HG03432 (cell line): ENCODE measurements at regions not wholly inside any gene's neighbourhood (a gene's known extent, or its start where the extent isn't known, plus 50 kb on each side); places are given as distances from the start of the nearest gene placed in this dataset.

ENCODE experiments used
- ATAC-seq: cut with Tn5 transposase; IDR thresholded peaks from one replicate; pipeline ENCODE4 v1.9.1; 2021; ENCODE audit warnings: mild to moderate bottlenecking, moderate library complexity; ENCODE audit not compliant: unreplicated experiment

DNA sequence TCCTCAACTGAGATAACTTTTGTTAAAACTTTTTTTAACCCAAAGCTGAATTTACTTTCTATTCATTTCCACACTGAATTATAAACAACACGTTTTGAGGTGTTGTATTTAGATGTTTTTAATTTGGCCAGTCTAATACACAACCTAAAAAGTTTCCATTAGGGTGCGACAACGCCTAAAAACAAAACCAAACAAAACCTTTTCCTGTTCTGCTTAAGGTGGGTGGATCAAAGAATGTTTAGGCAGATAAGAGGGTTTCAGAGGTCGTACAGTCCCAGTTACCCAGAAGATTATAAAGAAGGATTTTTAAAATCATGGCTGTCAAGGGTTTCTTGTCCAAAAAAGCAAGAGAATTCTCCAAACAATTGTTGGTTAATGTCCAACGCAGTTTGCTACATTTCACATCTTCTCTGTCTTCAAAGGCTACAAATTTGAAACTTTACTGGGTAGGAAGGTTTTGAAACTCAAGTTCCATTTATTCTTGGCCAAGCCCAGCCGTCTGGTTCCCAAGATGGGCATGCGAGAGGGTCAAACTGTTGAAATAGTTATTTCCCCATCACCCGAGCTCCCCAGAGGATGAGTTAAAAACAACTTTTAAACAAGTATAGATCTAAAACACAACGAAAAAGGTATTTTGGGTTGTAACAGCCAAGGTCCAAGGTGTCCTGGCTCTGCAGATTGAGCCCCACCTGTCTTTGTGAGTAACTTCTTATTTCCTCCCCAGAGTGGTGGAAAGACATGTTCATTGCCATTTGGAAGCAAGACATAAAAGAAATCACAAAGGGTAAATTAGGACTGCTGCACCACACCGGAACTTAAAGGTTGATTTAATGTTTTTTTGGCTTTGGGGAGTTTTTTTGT lies 122.8 kb upstream of the MAP3K1 start:
- ATAC-seq = no peak

GRCh38 chr5:56688402-56688801 lies 126.9 kb upstream of the MAP3K1 start:
- ATAC-seq = no peak

DNA sequence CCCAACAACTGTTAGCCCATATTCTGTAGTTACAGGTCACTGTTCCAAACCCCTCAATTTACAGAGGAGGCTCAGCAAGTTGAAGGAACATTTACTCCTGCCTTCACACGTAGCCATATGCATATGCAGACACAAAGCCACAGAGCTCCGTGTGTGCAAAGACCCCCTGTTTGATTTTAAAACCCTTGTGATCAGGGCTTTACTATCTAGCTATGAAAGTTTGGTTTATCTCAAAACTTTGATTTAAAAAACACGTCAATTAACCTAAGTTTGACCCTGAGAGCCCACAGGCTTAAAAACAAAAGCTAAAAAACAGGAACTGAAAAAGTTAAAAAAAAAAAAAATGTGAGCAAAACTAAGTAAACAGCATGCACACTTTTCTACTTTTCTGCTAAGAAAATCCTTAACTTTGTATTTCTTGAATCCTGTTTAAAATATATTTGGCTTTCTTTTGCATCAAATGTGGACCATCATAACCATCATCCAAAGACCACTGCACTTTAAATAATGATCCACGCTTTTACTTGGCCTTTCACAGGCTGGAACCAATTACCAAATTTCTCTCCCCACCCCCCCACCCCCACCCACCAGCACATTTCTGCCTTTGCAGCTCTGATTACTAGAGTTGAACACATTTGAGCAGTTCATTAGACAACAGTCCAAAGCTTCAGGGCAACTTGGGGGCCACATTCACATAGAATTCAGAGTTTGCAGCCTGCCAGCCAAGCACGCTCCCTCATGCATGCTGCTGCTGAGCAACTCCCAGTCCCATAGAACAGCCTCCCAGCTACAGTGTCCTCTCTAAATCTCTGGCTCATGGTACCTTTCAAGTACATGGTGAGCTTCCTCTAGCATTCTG lies 128.8 kb upstream of the MAP3K1 start:
- ATAC-seq = peak; percentile 80

GRCh38 chr5:56685503-56686217 lies 129.7 kb upstream of the MAP3K1 start:
- ATAC-seq = peak; percentile 16

DNA sequence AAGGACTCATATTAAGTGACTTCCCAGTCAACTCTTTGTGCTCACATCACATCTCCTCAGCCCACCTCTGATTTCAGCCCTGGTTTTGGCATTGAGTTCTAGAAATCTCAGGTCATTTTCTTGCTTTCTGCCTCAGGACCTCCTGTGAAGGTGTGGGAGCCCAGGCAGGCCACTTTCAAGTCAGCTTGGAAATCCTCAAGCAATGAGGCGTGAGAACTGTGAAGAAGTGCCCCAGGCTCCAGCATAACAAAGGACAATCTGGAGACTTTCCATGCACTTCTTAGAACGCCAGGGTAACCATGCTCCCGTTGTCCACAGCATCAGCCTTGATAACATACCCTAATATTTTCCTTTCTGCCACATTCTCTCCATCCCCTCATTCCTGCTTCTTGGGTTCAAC lies 131.2 kb upstream of the MAP3K1 start:
- ATAC-seq = no peak

DNA sequence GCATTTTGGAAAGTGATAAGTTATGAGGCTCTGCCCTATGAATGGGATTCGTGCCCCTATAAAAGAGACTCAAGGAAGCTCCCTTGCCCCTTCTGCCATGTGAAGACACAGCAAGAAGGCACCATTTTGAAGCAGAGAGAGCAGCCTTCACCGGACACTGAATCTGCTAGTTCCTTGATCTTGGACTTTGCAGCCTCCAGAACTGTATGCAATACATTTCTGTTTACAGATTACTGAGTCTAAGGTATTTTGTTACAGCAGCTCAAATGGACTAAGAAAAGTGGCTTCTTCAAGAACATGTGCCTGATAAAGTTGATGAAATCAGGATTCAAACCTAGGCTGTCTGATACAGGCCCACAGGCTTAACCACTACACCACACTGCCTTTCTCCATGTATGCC lies 131.6 kb upstream of the MAP3K1 start:
- no peak for ATAC-seq

DNA sequence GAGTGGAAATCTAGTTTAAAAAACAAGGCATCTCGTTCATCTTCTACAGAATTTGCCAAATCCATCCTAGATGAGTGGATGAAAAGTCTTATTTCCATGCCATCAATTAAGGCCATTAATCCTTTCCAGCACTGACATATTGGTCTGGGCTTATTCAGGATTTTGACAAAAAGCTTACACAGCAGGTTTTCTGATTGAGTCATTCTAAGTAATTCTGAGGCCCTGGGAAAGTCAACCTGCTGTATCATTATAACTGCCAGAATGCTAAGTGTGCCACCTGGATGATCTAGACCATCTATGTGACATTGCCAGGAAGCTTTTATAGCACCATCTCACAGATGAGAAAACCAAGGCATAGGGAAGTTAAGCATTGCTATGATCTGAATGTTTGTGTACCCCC lies 132.1 kb upstream of the MAP3K1 start:
- ATAC-seq = no peak

DNA sequence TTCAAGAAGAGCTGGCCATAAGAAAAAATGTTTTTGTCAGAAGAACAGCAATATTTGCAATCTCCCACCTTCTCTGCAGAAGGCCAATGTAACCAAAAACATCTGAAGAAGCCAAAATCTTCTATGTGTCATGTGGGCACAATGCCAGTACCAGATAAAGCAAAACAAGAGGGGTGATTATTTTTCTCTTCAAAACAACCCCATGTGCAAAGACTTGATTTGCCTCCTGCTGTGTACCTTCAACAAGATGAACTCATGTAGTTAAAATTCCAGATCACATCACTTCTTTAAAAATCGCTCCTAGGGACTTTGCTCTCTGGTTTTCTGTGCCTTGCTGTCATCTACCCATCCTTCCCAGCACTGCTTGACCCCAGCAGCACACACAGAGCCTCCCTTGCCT lies 134.0 kb upstream of the MAP3K1 start:
- no peak for ATAC-seq

DNA sequence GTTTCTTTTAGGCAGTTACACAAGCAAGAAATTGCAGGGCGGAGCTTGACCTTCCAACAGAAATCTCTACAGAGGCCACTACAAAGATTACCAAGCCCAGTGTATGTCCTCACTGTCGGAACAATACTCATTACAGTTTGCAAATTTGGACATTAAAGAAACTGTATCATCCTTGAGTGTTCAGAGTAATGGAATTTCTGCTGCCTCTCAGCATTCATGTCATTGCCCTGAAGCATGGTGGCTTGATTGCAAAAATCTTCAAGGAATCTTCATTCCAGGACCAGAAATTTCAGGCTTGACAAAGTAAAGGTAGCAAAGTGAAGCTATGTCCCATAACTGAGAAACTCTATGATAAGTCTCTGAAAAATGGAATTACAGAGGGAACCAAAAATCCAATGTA lies 134.6 kb upstream of the MAP3K1 start:
- ATAC-seq = no peak

DNA sequence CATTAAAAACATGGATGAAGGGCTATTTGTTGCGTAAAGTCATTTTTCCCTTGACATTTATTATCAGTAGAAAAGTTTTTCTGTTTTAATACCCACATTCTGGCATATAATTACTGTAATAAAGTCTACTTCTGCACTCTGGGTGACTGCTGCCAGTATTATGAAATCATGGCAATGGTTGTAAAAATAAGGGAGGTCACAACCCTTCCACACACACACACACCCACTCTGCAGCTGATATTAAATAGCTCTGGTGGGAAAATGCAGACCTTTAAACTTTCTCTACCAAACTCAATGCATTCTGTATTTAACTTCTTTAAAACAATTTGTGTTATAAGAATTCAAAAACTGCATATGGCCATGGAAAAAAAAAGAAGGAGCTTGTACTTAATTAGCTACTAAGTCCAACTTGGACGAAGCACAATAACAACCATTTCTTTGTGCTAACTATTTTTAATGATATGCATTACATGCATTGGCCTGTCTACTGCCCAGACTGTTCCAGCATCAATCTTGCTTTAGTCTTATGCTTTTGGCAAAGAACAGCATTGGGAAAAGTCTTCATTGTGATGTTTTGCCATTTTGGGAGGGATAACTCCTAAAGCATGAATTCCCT lies 137.6 kb upstream of the MAP3K1 start:
- no peak for ATAC-seq

DNA sequence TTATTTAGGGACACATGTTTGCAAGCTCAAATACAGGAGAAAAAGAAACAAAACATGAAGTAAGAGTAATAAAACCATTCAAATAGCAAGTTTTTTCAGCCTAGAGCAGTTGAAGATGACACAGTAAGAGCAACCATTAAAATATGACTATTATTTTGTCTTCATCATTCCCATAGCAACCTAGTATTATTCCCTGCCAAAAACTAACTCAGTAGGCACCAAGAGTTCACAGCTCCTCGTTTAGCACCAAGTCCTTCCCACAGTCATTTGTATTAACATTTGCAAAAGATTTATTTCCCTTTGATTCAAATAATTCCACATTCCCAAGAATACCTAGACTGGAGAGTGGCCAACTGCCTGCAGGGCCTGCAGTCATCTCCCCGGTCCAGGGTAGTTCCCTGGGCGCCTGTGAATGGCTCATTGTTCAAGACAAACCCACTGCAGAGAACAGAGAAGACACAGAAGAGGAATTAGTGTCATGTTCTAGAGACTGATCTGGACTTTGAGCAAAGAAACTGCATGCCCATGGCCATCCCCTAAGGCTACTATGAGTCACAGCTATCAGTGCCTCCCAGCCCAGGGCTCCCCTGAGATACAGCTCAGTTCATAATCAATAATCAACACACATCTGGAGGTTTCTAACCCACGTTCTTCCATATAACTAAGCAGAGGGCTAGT lies 139.1 kb upstream of the MAP3K1 start:
- peak; percentile 85 for ATAC-seq

- ATAC-seq = no peak
Measured at GRCh38 chr5:56674441-56674840, 140.9 kb upstream of the MAP3K1 start.

- no peak for ATAC-seq
Measured at GRCh38 chr5:56673171-56673570, 142.2 kb upstream of the MAP3K1 start.

DNA sequence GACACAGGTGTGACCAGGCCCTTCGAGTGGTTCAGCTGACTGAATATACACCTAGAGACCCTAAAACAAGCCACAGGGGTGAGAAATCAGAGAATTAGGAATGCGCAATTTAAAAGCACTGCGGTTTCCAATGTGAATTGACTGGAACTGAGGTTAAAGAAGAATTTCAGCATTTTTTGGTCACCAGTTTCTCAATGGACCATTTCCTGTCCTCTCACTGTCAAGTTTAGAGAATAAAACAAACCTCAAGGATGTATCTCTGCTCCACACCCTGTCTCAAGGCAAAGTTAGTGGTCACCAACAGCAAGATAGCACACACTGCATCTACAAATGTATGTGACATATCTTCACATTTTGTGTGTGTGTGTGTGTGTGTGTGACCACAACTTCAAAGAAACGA lies 143.8 kb upstream of the MAP3K1 start:
- no peak for ATAC-seq

DNA sequence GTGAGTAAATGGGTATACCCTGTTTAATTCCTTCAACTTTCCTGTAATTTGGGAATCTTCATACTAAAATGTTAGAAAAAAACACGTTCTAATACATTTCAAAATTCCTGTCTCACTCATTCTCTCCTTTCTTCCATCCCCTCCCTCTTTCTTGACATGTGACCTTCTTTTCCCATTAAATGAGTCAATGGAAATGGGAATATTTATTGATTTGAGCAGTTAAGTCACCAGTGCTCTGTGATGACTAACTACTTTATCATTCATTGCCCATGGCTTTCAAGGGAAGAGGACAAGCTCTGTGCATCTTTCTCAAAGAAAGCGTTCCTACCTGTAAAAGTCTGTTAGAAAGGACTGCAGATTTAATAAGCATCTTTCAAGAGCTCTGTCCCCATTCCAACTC lies 144.4 kb upstream of the MAP3K1 start:
- no peak for ATAC-seq

DNA sequence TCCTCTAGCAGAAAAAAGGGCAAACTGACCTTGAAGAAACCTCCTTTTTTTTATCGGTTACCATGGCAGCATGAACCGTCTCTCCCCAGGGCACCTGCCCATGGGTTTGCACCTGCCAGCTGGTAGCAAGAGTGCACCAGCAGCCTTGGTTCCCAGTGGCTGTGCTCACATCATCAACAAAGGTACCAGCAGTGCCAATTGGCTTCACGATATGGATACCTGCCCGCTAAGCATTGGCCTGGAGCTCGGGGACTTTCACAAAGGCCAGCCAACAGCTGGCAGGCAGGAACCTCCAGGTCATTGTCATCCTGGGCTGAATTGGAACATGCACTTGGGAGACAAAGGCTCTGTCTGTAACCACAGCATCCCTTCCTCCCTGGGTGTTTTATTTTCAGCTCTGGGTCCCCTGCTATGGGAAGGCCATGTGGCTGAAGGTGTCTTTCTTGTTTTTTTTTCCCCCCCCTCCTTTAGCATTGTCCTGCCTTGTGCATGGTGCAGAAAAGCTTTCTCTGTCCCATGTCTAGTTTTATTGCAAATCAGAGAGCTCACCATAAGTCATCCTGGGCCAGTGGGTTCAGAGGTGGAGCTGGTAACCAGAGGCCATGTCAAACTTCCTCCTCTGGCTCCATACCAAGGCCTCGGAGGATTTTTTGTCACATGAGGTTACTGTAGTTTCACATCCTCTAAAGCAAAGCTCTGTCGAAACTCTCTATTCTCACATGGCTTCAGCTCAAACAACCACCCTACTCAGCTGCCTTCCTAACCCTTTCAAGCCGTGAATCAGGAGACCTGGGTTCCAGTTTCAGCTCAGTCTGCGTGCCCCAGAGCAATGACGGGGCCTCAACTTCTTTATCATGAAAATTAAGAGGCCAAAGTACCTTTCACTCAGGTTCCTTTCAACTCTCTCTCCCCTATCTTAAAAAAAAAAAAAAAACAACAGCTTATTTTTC lies 145.5 kb upstream of the MAP3K1 start:
- peak; percentile 98 for ATAC-seq

GRCh38 chr5:56668996-56669395 lies 146.4 kb upstream of the MAP3K1 start:
- no peak for ATAC-seq

DNA sequence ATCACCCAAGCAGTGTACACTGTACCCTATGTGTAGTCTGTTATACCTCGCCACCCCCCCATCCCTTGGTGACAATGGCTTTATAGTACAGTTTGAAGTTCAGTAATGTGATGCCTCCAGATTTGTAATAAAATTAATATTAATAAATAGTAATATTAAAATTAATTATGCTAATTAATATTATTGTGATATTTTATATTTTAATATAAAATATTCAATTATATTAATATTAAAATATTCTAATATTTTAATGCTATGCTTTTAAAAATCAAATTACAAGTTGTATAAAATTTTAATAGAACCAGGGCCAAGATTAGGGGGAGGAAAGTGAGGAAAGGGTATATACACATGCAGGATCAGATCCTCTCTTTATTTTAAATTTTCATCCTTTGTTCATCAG lies 147.7 kb upstream of the MAP3K1 start:
- ATAC-seq = no peak

- no peak for ATAC-seq
Measured at GRCh38 chr5:56666901-56667300, 148.4 kb upstream of the MAP3K1 start.
